ENCODE measurements at regions not wholly inside any gene's neighbourhood (a gene's known extent, or its start where the extent isn't known, plus 50 kb on each side); places are given as distances from the start of the nearest gene placed in this dataset.

GRCh38 chr7:34327681-34328080 lies 330.3 kb upstream of the NPSR1 start:
- TF ChIP-seq CTCF (IDR thresholded peaks at IDR 0.05; ENCODE audit: insufficient read depth, low read length) (no peak), POLR2AphosphoS5 (IDR thresholded peaks at IDR 0.05; ENCODE audit: low read depth) (no peak), REST (IDR thresholded peaks at IDR 0.05; ENCODE audit: insufficient replicate concordance, low read depth) (no peak), SPI1 (IDR thresholded peaks at IDR 0.05; ENCODE audit: borderline replicate concordance, low read depth) (no peak), GABPA (IDR thresholded peaks at IDR 0.05; ENCODE audit: low read depth) (no peak)

Measured in HL-60 (cell line).